Gastroesophageal sphincter (tissue), 3 donors: ENCODE measurements at regions not wholly inside any gene's neighbourhood (a gene's known extent, or its start where the extent isn't known, plus 50 kb on each side); places are given as distances from the start of the nearest gene placed in this dataset.

Experiments used
- CTCF ChIP-seq, 4 experiments: fragments of 200-600 bp in 2 of 4; fragments of 450-650 bp in 2 of 4; sonication (generic) in 1 of 4; IDR thresholded peaks; one replicate each; pipeline ENCODE4 v1.5.1; 2017 to 2019; ENCODE audit warnings: antibody characterized with exemption in 4 of 4, mild to moderate bottlenecking in 2 of 4, moderate library complexity in 2 of 4
- EP300 ChIP-seq: sonication (generic); formaldehyde crosslinking; IDR thresholded peaks from one replicate; pipeline ENCODE4 v1.6.1; 2017; ENCODE audit warnings: antibody characterized with exemption, mild to moderate bottlenecking
- POLR2A ChIP-seq, 2 donors: fragments of 450-650 bp; IDR thresholded peaks; one replicate each; pipeline ENCODE4 v1.6.1; 2017; ENCODE audit warnings: antibody characterized with exemption in 2 of 2, mild to moderate bottlenecking in 2 of 2, moderate library complexity in 1 of 2
- POLR2AphosphoS5 ChIP-seq: sonication (generic); formaldehyde crosslinking; IDR thresholded peaks from one replicate; pipeline ENCODE4 v1.6.1; 2017; ENCODE audit warnings: antibody characterized with exemption

DNA sequence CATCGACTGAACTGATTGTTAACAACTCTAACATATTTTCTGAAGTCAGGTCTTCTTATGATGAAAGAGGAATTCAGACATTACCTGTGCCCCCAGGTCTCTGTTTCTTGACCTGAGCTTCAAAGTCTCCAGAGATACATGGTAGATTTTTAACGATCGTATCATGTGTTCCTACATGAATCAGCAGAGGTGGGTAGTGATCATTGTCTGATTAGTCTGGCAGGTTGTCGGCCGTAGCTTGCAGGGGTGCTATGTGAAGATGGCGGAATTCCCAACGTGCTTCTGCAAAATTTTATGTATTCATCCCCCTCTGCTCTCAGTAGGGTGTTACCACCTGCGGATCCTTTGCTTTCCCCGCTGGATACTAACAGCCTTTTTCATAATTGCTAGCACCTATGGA is 581.9 kb downstream of the GATA3 start:
- no peak for TF ChIP-seq POLR2A (IDR thresholded peaks at IDR 0.05)
- TF ChIP-seq CTCF (IDR thresholded peaks at IDR 0.05), result no peak
- TF ChIP-seq EP300, result no peak
- no peak for TF ChIP-seq POLR2AphosphoS5
